Left cardiac atrium (tissue), 4 donors: ENCODE measurements at regions not wholly inside any gene's neighbourhood (a gene's known extent, or its start where the extent isn't known, plus 50 kb on each side); places are given as distances from the start of the nearest gene placed in this dataset.
"Not testable (repeated sequence)": the region's sequence is repeated elsewhere in the genome, so short reads cannot be mapped to it uniquely, and the experiment has no call there.

Experiments
- ATAC-seq, 2 donors: fragments of 200-7000 bp; cut with Tn5 transposase; one replicate each; pipeline ENCODE4 v1.9.1; 2020; ENCODE audit warnings: mild to moderate bottlenecking in 2 of 2, moderate library complexity in 2 of 2
- DNase-seq: peaks from one replicate; pipeline ENCODE4 v3.0.0-alpha.2; 2020
- intact Hi-C, 2 donors: fragments of 100-400 bp; cut with DNase I; formaldehyde crosslinking; loops; one replicate each; pipeline versions ENCODE4 v1.14.1 to v1.15.1; 2022 to 2023
- donor health status: DM: no; HTN: yes; CAD: no.
- donor health status: DM: no; HTN: yes; CAD: no; lungs with severe emphysema.
- donor health status: DM: yes; HTN: yes; CAD: no.
- donor health status: Dilated cardiomyopathy.

- intact Hi-C loops, result no loop called here
- ATAC-seq (no peak), DNase-seq (no peak)
Observed at GRCh38 chr20:12110274-12110673, 192.6 kb downstream of the BTBD3 start.

- intact Hi-C loops, result no loop called here
- no peak for ATAC-seq
- DNase-seq, result no peak
Observed at GRCh38 chr20:12110711-12111110, 193.0 kb downstream of the BTBD3 start.

GRCh38 chr20:12111431-12112088 lies 193.9 kb downstream of the BTBD3 start:
- no peak for ATAC-seq
- DNase-seq, result no peak
- intact Hi-C loops, result no loop called here

GRCh38 chr20:12112089-12112474 lies 194.4 kb downstream of the BTBD3 start:
- DNase-seq (no peak), ATAC-seq (no peak)
- intact Hi-C loops, result no loop called here

GRCh38 chr20:12112665-12113064 lies 195.0 kb downstream of the BTBD3 start:
- DNase-seq, result no peak
- intact Hi-C loops, result no loop called here
- no peak for ATAC-seq

- intact Hi-C loops, result no loop called here
- DNase-seq, result no peak
- ATAC-seq, result peak in 1 of 2 donors; percentile 53
Observed at GRCh38 chr20:12113075-12113467, 195.4 kb downstream of the BTBD3 start.

- intact Hi-C loops, result no loop called here
- ATAC-seq (peak; percentile 84 to 89), DNase-seq (peak; percentile 29)
Observed at GRCh38 chr20:12113468-12114371, 196.0 kb downstream of the BTBD3 start.

- DNase-seq, intact Hi-C loops, ATAC-seq: not testable (repeated sequence)
Observed at GRCh38 chr20:12129114-12129513, 211.4 kb downstream of the BTBD3 start.

GRCh38 chr20:12129532-12129931 lies 211.8 kb downstream of the BTBD3 start:
- DNase-seq, intact Hi-C loops, ATAC-seq: not testable (repeated sequence)

- DNase-seq (no peak), ATAC-seq (no peak)
- intact Hi-C loops, result no loop called here
Observed at GRCh38 chr20:12130781-12131180, 213.1 kb downstream of the BTBD3 start.

GRCh38 chr20:12133553-12133952 lies 215.9 kb downstream of the BTBD3 start:
- ATAC-seq (no peak), DNase-seq (no peak)
- intact Hi-C loops, result no loop called here

- ATAC-seq, DNase-seq, intact Hi-C loops: not testable (repeated sequence)
Observed at GRCh38 chr20:12145951-12146350, 228.3 kb downstream of the BTBD3 start.

GRCh38 chr20:12152996-12153395 lies 235.3 kb downstream of the BTBD3 start:
- DNase-seq (no peak), ATAC-seq (no peak)
- intact Hi-C loops, result no loop called here

- DNase-seq (no peak), ATAC-seq (no peak)
- intact Hi-C loops, result no loop called here
Observed at GRCh38 chr20:12153628-12154027, 235.9 kb downstream of the BTBD3 start.

- intact Hi-C loops, result no loop called here
- no peak for DNase-seq
- no peak for ATAC-seq
Observed at GRCh38 chr20:12156252-12156651, 238.6 kb downstream of the BTBD3 start.

GRCh38 chr20:12159261-12159660 lies 241.6 kb downstream of the BTBD3 start:
- ATAC-seq (no peak), DNase-seq (no peak)
- intact Hi-C loops, result no loop called here

- ATAC-seq (no peak), DNase-seq (no peak)
- intact Hi-C loops, result no loop called here
Observed at GRCh38 chr20:12161734-12162133, 244.0 kb downstream of the BTBD3 start.

- ATAC-seq, result peak; percentile 50 to 97
- intact Hi-C loops, result no loop called here
- peak; percentile 74 for DNase-seq
Observed at GRCh38 chr20:12166053-12166717, 248.5 kb downstream of the BTBD3 start.

- ATAC-seq (no peak), DNase-seq (no peak)
- intact Hi-C loops, result no loop called here
Observed at GRCh38 chr20:12170406-12170805, 252.7 kb downstream of the BTBD3 start.

GRCh38 chr20:12171923-12172524 lies 254.3 kb downstream of the BTBD3 start:
- DNase-seq (no peak), ATAC-seq (peak in 1 of 2 donors; percentile 92)
- intact Hi-C loops, result no loop called here
